Prostate gland (tissue), 2 donors: ENCODE measurements at regions not wholly inside any gene's neighbourhood (a gene's known extent, or its start where the extent isn't known, plus 50 kb on each side); places are given as distances from the start of the nearest gene placed in this dataset.
"Not testable (repeated sequence)": the region's sequence is repeated elsewhere in the genome, so short reads cannot be mapped to it uniquely, and the experiment has no call there.

ENCODE experiments used
- DNase-seq: peaks from one replicate; pipeline ENCODE4 v3.0.0-alpha.2; 2019; ENCODE audit warnings: low spot score
- H3K27ac ChIP-seq, 2 donors: fragments of 200-600 bp; sonication (generic); 2 replicates each; pipeline ENCODE4 v1.5.1; 2017 to 2019
- H3K27me3 ChIP-seq: fragments of 200-600 bp; sonication (generic); replicated peaks from 2 replicates; pipeline ENCODE4 v1.5.1; 2019; ENCODE audit not compliant: insufficient read depth
- H3K36me3 ChIP-seq, 2 donors: fragments of 200-600 bp; sonication (generic); 1 replicate in 1 of 2; 2 replicates in 1 of 2; pipeline versions ENCODE4 v1.5.1 to v1.8.1; 2017 to 2019
- H3K4me1 ChIP-seq: fragments of 200-600 bp; sonication (generic); replicated peaks from 2 replicates; pipeline ENCODE4 v1.5.1; 2019
- H3K4me3 ChIP-seq, 2 donors: fragments of 200-600 bp; sonication (generic); 2 replicates each; pipeline ENCODE4 v1.5.1; 2017 to 2019
- H3K9me3 ChIP-seq: fragments of 200-600 bp; sonication (generic); 2 replicates; pipeline ENCODE4 v1.5.1; 2017
- POLR2A ChIP-seq: fragments of 450-650 bp; IDR thresholded peaks from one replicate; pipeline ENCODE4 v1.6.1; 2016; ENCODE audit warnings: antibody characterized with exemption, mild to moderate bottlenecking
- POLR2AphosphoS5 ChIP-seq: sonication (generic); formaldehyde crosslinking; IDR thresholded peaks from one replicate; pipeline ENCODE4 v1.6.1; 2017; ENCODE audit warnings: antibody characterized with exemption
- WGBS: methylation state at CpG from one replicate; pipeline ENCODE4 v1.1.5; 2018; 5-methylcytosine and 5-hydroxymethylcytosine counted together
- intact Hi-C: fragments of 100-400 bp; cut with DNase I; formaldehyde crosslinking; loops from one replicate; pipeline ENCODE4 v1.14.2; 2022
- TF ChIP-seq, protein P1 (sequence below), 4 experiments: fragments of 200-600 bp in 2 of 4; fragments of 450-650 bp in 2 of 4; sonication (generic) in 2 of 4; IDR thresholded peaks; 1 replicate in 3 of 4; 2 replicates in 1 of 4; pipeline ENCODE4 v1.5.1; 2016 to 2019; ENCODE audit warnings: antibody characterized with exemption in 4 of 4, mild to moderate bottlenecking in 2 of 4, moderate library complexity in 2 of 4

DNA sequence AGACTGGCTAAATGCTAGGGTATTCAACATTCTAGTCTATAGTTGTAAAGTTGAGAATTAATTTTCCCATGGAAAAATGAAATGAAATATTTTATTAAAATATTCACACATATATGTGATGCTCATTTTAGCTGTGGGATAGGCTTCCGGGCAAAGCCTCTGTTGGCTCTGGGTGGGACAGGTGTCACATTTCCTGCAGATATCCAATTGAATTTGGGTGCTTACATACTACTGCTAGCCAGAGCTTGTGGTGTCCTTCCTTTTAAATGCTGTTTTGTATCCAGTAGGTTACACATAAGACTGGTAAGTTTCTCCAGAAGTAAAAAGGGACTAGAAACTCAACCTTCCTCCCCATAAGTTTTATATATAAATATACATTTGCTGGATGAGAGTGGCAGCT lies 73.8 kb downstream of the RPRM start:
- H3K36me3 ChIP-seq, result no peaks in the 10 kb centered on the region
- no peaks in the 10 kb centered on the region for H3K9me3 ChIP-seq
- H3K4me3 ChIP-seq, result no peak overlapping the region
- H3K4me1 ChIP-seq, result no peaks in the 10 kb centered on the region
- intact Hi-C loops, result no loop called here
- H3K27ac ChIP-seq, result no peak overlapping the region
- DNase-seq, result no peak
- WGBS, result 52% methylated on average over 1 of the region's 1 CpG
- no peak for TF ChIP-seq POLR2AphosphoS5
- TF ChIP-seq, protein P1, sequence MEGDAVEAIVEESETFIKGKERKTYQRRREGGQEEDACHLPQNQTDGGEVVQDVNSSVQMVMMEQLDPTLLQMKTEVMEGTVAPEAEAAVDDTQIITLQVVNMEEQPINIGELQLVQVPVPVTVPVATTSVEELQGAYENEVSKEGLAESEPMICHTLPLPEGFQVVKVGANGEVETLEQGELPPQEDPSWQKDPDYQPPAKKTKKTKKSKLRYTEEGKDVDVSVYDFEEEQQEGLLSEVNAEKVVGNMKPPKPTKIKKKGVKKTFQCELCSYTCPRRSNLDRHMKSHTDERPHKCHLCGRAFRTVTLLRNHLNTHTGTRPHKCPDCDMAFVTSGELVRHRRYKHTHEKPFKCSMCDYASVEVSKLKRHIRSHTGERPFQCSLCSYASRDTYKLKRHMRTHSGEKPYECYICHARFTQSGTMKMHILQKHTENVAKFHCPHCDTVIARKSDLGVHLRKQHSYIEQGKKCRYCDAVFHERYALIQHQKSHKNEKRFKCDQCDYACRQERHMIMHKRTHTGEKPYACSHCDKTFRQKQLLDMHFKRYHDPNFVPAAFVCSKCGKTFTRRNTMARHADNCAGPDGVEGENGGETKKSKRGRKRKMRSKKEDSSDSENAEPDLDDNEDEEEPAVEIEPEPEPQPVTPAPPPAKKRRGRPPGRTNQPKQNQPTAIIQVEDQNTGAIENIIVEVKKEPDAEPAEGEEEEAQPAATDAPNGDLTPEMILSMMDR (IDR thresholded peaks at IDR 0.05), result no peak
- TF ChIP-seq POLR2A, result no peak
- no peaks in the 10 kb centered on the region for H3K27me3 ChIP-seq

DNA sequence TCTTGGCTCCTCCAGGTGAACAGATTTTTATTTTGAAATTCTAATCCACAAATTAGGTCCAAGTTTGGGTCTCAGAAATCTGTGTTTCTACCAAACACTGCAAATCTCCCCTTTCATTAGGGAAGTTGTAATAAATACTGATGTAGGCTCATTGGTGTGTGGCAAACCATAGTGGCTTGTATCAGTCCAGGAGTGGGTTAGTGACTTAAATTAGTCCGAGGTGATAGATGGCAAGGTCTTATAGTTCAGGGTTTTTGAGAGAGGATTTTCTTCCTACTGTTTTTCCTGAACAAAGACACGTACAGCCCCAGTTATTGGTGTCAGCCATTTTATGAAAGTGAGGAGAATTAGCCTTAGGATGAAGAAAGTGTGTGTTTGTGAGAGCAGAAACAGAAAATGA lies 74.6 kb downstream of the RPRM start:
- DNase-seq, result no peak
- TF ChIP-seq POLR2AphosphoS5 (no peak), POLR2A (no peak)
- TF ChIP-seq, protein P1 (IDR thresholded peaks at IDR 0.05), result no peak
- Histone ChIP-seq H3K4me1 (no peaks in the 10 kb centered on the region), H3K36me3 (no peaks in the 10 kb centered on the region), H3K27me3 (no peaks in the 10 kb centered on the region), H3K9me3 (no peaks in the 10 kb centered on the region), H3K4me3 (no peak overlapping the region), H3K27ac (no peak overlapping the region)
- 93% methylated on average over 2 of the region's 2 CpGs for WGBS
- intact Hi-C loops, result no loop called here

DNA sequence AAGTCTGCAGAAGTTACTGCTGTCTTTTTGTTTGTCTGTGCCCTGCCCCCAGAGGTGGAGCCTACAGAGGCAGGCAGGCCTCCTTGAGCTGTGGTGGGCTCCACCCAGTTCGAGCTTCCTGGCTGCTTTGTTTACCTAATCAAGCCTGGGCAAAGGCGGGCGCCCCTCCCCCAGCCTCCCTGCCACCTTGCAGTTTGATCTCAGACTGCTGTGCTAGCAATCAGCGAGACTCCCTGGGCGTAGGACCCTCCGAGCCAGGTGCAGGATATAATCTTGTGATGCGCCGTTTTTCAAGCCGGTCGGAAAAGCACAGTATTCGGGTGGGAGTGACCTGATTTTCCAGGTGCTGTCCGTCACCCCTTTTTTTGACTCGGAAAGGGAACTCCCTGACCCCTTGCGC lies 75.2 kb downstream of the RPRM start:
- H3K9me3 ChIP-seq, H3K4me1 ChIP-seq, DNase-seq, intact Hi-C loops, H3K27me3 ChIP-seq, H3K27ac ChIP-seq, H3K4me3 ChIP-seq, H3K36me3 ChIP-seq: not testable (repeated sequence)
- 65% methylated on average over 12 of the region's 14 CpGs for WGBS

DNA sequence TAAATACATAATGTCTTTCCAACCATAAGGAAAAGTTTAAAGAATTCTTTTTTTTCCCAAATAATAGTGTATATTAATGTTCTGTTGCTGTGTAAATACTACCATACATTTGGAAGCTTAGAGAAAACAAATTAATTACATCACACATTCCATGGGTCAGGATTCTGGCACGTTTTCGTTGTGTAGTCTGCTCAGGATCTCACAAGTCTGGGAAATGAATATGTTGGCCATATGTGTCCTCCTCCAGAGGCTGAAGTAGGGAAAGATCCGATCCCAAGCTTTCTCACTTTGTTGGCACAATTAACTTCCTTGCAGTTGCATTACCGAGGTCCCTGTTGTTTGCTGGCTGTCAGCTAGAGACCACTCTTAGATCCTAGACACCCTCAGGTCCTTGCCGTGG lies 83.9 kb downstream of the RPRM start:
- no peak for TF ChIP-seq POLR2AphosphoS5
- TF ChIP-seq POLR2A, result no peak
- TF ChIP-seq, protein P1 (IDR thresholded peaks at IDR 0.05), result no peak
- 77% methylated on average over 5 of the region's 5 CpGs for WGBS
- no peak overlapping the region for H3K4me3 ChIP-seq
- intact Hi-C loops, result no loop called here
- H3K27ac ChIP-seq, result no peak overlapping the region
- no peaks in the 10 kb centered on the region for H3K9me3 ChIP-seq
- no peak for DNase-seq
- no peaks in the 10 kb centered on the region for H3K27me3 ChIP-seq
- no peaks in the 10 kb centered on the region for H3K4me1 ChIP-seq
- no peaks in the 10 kb centered on the region for H3K36me3 ChIP-seq

DNA sequence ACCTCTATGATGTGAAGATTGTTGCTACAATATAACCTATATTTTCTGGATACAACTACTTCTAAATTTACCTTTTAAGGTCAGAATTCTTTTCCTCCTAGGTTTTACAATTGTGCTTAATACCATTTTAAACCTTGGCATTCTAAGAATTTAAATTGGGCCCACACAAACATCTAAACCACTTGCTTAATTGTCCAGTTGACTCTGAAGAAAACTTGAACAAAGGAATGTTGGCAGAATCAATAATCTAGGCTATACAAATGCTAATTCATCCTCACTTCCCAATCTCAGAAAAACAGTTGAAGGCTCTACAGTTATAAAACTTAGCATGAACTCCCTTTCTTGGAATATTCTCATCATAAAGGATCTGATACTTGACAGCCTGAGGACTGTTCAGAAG lies 84.3 kb downstream of the RPRM start:
- Histone ChIP-seq H3K9me3 (no peaks in the 10 kb centered on the region), H3K27me3 (no peaks in the 10 kb centered on the region), H3K27ac (no peak overlapping the region), H3K4me1 (no peaks in the 10 kb centered on the region), H3K36me3 (no peaks in the 10 kb centered on the region), H3K4me3 (no peak overlapping the region)
- no peak for DNase-seq
- TF ChIP-seq POLR2A (no peak), POLR2AphosphoS5 (no peak)
- TF ChIP-seq, protein P1 (IDR thresholded peaks at IDR 0.05), result no peak
- intact Hi-C loops, result no loop called here

DNA sequence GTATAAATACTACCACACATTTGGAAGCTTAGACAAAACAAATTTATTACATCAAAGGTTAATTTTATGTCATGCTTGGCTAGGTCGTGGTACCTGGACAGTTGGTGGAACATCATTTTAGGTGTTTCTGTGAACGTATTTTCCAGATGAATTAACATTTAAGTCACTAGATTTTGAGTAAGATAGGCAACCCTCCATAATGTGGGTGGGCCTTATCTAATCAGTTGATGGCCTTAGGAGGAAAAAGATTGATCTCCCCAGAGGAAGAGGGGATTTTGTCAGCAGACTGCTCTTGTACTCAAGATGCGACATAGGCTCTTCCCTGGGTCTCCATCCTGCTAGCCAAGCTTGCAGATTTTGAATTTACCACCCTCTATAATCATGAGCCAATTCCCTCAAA lies 85.0 kb downstream of the RPRM start:
- H3K9me3 ChIP-seq, result no peaks in the 10 kb centered on the region
- intact Hi-C loops, result no loop called here
- no peak overlapping the region for H3K4me3 ChIP-seq
- H3K27ac ChIP-seq, result no peak overlapping the region
- DNase-seq, result no peak
- 63% methylated on average over 3 of the region's 3 CpGs for WGBS
- no peaks in the 10 kb centered on the region for H3K36me3 ChIP-seq
- no peaks in the 10 kb centered on the region for H3K27me3 ChIP-seq
- TF ChIP-seq POLR2AphosphoS5, result no peak
- TF ChIP-seq POLR2A, result no peak
- TF ChIP-seq, protein P1 (IDR thresholded peaks at IDR 0.05), result no peak
- H3K4me1 ChIP-seq, result no peaks in the 10 kb centered on the region
